ENCODE measurements at regions not wholly inside any gene's neighbourhood (a gene's known extent, or its start where the extent isn't known, plus 50 kb on each side); places are given as distances from the start of the nearest gene placed in this dataset.

GRCh38 chrX:63508668-63509067 lies 157.5 kb upstream of the SPIN4 start:
- TF ChIP-seq CTCF (IDR thresholded peaks at IDR 0.05) = no peak
- TF ChIP-seq POLR2A (IDR thresholded peaks at IDR 0.05; ENCODE audit: low read length) = no peak
- no peak for TF ChIP-seq HMGXB4 (CRISPR knock-in tag; IDR thresholded peaks at IDR 0.05; ENCODE audit: borderline replicate concordance)
- no peak for TF ChIP-seq TP53 (CRISPR knock-in tag; IDR thresholded peaks at IDR 0.05)
- no peak for TF ChIP-seq ZFP36 (IDR thresholded peaks at IDR 0.05; ENCODE audit: borderline replicate concordance, partially characterized antibody)
- no peak for TF ChIP-seq REST (IDR thresholded peaks at IDR 0.05)
- TF ChIP-seq USF2 (IDR thresholded peaks at IDR 0.05) = no peak
